ENCODE measurements at regions not wholly inside any gene's neighbourhood (a gene's known extent, or its start where the extent isn't known, plus 50 kb on each side); places are given as distances from the start of the nearest gene placed in this dataset.

DNA sequence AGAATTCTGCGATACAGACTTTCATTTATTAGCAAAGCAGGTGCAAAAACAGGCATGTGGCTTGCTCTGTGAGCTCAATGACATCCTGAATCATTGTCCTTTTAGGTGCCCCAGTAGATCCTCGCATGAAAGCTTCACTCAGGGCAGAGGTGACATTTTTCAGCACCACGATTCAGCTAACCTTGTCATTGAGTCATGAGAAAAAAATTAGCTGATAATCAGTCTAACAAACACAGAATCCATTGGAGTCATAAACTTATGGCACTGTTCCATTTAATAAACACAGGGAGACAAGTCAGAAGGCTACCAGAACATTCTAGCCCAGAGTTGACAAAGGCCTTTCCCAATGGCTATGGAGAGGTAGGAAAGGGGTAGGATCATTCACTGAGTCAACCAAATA lies 104.8 kb upstream of the RAD23B start:
- Mint-ChIP-seq H3K4me1 (ENCODE audit: low read depth) (peaks cover 37% of the 10 kb centered on the region), H3K27ac (ENCODE audit: unreplicated experiment) (no peak overlapping the region), H3K27me3 (ENCODE audit: low read depth) (no peaks in the 10 kb centered on the region), H3K36me3 (ENCODE audit: low read depth) (peaks cover 6% of the 10 kb centered on the region), H3K9me3 (ENCODE audit: low read depth) (peaks cover 8% of the 10 kb centered on the region), H3K4me3 (ENCODE audit: unreplicated experiment) (no peak overlapping the region)
- TF ChIP-seq, protein P1, sequence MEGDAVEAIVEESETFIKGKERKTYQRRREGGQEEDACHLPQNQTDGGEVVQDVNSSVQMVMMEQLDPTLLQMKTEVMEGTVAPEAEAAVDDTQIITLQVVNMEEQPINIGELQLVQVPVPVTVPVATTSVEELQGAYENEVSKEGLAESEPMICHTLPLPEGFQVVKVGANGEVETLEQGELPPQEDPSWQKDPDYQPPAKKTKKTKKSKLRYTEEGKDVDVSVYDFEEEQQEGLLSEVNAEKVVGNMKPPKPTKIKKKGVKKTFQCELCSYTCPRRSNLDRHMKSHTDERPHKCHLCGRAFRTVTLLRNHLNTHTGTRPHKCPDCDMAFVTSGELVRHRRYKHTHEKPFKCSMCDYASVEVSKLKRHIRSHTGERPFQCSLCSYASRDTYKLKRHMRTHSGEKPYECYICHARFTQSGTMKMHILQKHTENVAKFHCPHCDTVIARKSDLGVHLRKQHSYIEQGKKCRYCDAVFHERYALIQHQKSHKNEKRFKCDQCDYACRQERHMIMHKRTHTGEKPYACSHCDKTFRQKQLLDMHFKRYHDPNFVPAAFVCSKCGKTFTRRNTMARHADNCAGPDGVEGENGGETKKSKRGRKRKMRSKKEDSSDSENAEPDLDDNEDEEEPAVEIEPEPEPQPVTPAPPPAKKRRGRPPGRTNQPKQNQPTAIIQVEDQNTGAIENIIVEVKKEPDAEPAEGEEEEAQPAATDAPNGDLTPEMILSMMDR (IDR thresholded peaks at IDR 0.05), result no peak
- no peak for DNase-seq (ENCODE audit: low spot score)

DNA sequence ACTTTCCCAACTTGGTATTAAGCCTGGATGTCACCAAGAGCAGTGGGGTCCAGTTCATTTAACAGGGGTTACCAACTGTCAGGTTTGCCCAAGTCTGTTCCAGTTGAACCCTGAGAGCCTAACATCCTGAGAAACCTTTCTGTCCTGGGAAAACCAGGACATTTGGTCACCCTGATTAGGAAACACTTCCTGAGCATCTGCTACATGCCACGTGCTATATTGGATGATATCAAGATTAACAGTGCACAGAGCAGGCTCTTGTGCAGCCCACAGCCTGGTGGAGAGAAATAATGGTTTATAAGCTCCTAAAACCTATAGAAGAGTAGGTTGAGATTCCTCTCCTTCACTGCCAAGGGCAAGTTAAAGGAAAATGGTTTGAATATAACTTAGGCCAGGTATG lies 102.9 kb upstream of the RAD23B start:
- peaks cover 22% of the 10 kb centered on the region for H3K4me1 Mint-ChIP-seq (ENCODE audit: low read depth)
- H3K27ac Mint-ChIP-seq (ENCODE audit: unreplicated experiment), result no peak overlapping the region
- DNase-seq (ENCODE audit: low spot score), result no peak
- H3K27me3 Mint-ChIP-seq (ENCODE audit: low read depth), result no peaks in the 10 kb centered on the region
- TF ChIP-seq, protein P1 (IDR thresholded peaks at IDR 0.05), result no peak
- peaks cover 9% of the 10 kb centered on the region for H3K9me3 Mint-ChIP-seq (ENCODE audit: low read depth)
- no peak overlapping the region for H3K4me3 Mint-ChIP-seq (ENCODE audit: unreplicated experiment)
- H3K36me3 Mint-ChIP-seq (ENCODE audit: low read depth), result peaks cover 8% of the 10 kb centered on the region

DNA sequence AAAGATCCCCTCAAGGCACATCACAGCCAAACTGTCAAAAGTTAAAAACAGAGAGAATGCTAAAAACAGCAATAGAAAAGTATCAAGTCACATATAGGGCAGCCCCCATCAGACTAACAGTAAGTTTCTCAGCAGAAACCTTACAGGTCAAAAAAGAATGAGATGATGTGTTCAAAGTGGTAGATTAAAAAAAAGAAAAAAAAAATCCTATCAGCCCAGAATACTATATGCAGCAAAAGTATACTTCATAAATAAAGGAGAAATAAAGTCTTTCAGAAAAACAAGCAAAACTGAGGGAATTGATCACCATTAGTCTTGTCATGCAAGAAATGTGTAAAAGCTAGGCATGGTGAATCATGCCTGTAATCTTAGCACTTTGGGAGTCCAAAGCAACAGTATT lies 99.9 kb upstream of the RAD23B start:
- Mint-ChIP-seq H3K4me1 (ENCODE audit: low read depth) (no peaks in the 10 kb centered on the region), H3K27me3 (ENCODE audit: low read depth) (no peaks in the 10 kb centered on the region), H3K36me3 (ENCODE audit: low read depth) (peaks cover 8% of the 10 kb centered on the region), H3K4me3 (ENCODE audit: unreplicated experiment) (no peak overlapping the region), H3K9me3 (ENCODE audit: low read depth) (peaks cover 9% of the 10 kb centered on the region), H3K27ac (ENCODE audit: unreplicated experiment) (no peak overlapping the region)
- no peak for DNase-seq (ENCODE audit: low spot score)
- TF ChIP-seq, protein P1 (IDR thresholded peaks at IDR 0.05), result no peak

DNA sequence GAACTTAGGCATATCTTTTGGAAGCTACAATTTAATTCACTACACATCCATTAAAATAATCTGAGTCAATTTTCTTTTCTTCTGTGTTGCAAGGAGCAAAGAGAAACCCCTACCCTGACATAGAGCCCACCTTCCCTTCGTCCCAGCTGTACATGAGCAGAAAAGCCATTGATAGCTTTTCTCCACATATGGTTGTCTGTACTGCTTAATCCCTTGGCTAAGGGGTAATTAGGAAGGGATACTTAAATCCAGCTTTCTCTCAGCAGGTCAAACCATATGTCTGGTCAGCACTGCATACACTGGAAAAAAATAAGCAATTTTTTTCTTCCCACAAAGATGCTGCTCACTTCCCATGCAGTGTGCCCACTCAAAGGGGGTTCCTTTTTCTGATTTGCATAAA lies 94.7 kb upstream of the RAD23B start:
- TF ChIP-seq, protein P1 (IDR thresholded peaks at IDR 0.05), result no peak
- Mint-ChIP-seq H3K27ac (ENCODE audit: unreplicated experiment) (no peak overlapping the region), H3K36me3 (ENCODE audit: low read depth) (peaks cover 2% of the 10 kb centered on the region), H3K27me3 (ENCODE audit: low read depth) (no peaks in the 10 kb centered on the region), H3K4me3 (ENCODE audit: unreplicated experiment) (no peak overlapping the region), H3K4me1 (ENCODE audit: low read depth) (peaks cover 15% of the 10 kb centered on the region), H3K9me3 (ENCODE audit: low read depth) (no peaks in the 10 kb centered on the region)
- no peak for DNase-seq (ENCODE audit: low spot score)

DNA sequence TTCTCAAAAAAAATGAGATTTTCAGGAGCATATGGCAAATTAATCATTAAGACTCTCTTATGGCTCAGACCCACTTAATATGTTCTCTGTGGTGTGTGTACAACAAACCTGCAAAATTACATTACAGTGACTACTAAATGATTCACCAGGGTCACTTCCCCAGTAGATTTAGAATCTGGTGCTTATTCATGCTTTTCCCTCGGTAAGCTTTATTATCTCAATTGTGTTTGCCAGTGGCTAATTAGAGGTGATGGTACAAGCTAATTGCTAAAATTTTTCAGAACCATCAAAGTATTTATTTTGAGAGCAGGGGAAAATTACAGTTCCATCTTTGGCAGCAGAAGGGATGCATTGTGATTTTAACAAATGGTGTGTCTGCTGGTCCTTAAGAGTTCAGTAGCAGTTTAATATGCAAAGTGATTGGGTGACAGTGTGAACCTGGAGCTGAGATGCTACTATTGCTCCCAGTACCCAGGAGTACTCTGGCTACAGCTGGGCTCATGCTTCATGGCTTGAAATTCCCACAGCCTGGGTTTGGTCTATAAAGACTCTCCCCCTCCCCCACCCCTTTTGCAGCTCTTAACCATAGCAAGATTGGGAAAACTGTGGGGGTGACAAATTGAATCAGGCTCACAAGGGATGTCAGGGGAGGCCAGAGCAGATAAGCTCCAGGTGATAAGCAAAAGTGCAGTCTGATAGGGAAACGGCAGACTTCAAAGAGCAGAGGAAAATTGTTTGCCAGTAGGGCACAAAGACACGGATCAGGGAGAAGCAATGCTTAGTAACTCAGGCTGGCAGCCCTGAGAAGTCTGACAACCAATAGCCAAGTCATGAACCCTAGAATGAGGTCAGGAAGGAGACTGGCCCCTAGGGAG lies 92.8 kb upstream of the RAD23B start:
- peaks cover 15% of the 10 kb centered on the region for H3K4me1 Mint-ChIP-seq (ENCODE audit: low read depth)
- TF ChIP-seq, protein P1 (IDR thresholded peaks at IDR 0.05), result no peak
- no peaks in the 10 kb centered on the region for H3K9me3 Mint-ChIP-seq (ENCODE audit: low read depth)
- no peaks in the 10 kb centered on the region for H3K36me3 Mint-ChIP-seq (ENCODE audit: low read depth)
- no peaks in the 10 kb centered on the region for H3K27me3 Mint-ChIP-seq (ENCODE audit: low read depth)
- no peak overlapping the region for H3K27ac Mint-ChIP-seq (ENCODE audit: unreplicated experiment)
- no peak for DNase-seq (ENCODE audit: low spot score)
- H3K4me3 Mint-ChIP-seq (ENCODE audit: unreplicated experiment), result no peak overlapping the region

Measured in chondrocyte (in vitro differentiated cells).